Natural killer cell treated with Interleukin-12 subunit alpha and Interleukin-12 subunit beta and Interleukin-15 and Interleukin-18, amount 100 ng/mL, for 72 hours (primary cell): ENCODE measurements at regions not wholly inside any gene's neighbourhood (a gene's known extent, or its start where the extent isn't known, plus 50 kb on each side); places are given as distances from the start of the nearest gene placed in this dataset.
A peak's percentile ranks its signal among the peaks of the same experiment; 100 is the strongest.
"Not testable (repeated sequence)": the region's sequence is repeated elsewhere in the genome, so short reads cannot be mapped to it uniquely, and the experiment has no call there.

Experiments
- ATAC-seq, 2 donors: fragments of 150-1000 bp; cut with Tn5 transposase in 1 of 2; sonication (Bioruptor Pico), chemical (Tn5 transposase) in 1 of 2; 2 replicates each; pipeline ENCODE4 v1.10.0; 2021
- DNase-seq: peaks from one replicate; pipeline ENCODE4 v3.0.0; 2022; ENCODE audit warnings: low spot score
- H3K27ac Mint-ChIP-seq, 2 donors: 1 replicate in 1 of 2; 2 replicates in 1 of 2; pipeline ENCODE4 v1.8.0; 2022; ENCODE audit warnings: mixed read lengths in 2 of 2, mild to moderate bottlenecking in 1 of 2, moderate library complexity in 1 of 2
- H3K27me3 Mint-ChIP-seq, 2 donors: 1 replicate in 1 of 2; 2 replicates in 1 of 2; pipeline ENCODE4 v1.8.0; 2022; ENCODE audit warnings: mixed read lengths in 2 of 2
- H3K36me3 Mint-ChIP-seq: one replicate; pipeline ENCODE4 v1.8.0; 2022; ENCODE audit warnings: mixed read lengths
- H3K4me1 Mint-ChIP-seq, 2 donors: 1 replicate in 1 of 2; 2 replicates in 1 of 2; pipeline ENCODE4 v1.8.0; 2022; ENCODE audit warnings: low read depth in 2 of 2, mixed read lengths in 2 of 2, mild to moderate bottlenecking in 1 of 2
- H3K4me3 Mint-ChIP-seq: one replicate; pipeline ENCODE4 v1.8.0; 2022; ENCODE audit warnings: mixed read lengths
- H3K9me3 Mint-ChIP-seq: 2 replicates; pipeline ENCODE4 v1.8.0; 2022; ENCODE audit warnings: mixed read lengths

DNA sequence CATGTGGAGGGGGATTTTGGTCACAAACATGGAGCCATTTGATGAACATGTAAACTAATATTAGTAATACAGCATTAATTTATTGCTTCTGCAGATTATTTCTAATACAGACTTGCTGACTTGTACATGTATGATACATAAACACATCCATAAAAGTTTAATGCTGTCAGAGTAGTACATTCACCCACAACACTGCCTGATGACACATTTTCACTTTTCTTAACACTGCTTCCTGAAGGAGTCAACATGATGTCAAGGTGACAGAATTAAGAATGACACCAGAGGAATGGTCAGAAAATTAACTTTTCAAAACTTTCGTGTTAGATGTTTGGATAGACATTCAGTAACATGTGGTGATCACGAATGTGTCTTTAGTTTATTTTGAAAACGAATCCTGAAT, 199.4 kb downstream of the SATB1 start:
- Mint-ChIP-seq H3K27me3 (peaks cover 5 to 9% of the 10 kb centered on the region in 2 donors), H3K4me3 (no peak overlapping the region), H3K27ac (no peak overlapping the region), H3K9me3 (no peaks in the 10 kb centered on the region), H3K36me3 (no peaks in the 10 kb centered on the region), H3K4me1 (peaks cover 9 to 10% of the 10 kb centered on the region in 2 donors)
- DNase-seq (no peak), ATAC-seq (no peak)

DNA sequence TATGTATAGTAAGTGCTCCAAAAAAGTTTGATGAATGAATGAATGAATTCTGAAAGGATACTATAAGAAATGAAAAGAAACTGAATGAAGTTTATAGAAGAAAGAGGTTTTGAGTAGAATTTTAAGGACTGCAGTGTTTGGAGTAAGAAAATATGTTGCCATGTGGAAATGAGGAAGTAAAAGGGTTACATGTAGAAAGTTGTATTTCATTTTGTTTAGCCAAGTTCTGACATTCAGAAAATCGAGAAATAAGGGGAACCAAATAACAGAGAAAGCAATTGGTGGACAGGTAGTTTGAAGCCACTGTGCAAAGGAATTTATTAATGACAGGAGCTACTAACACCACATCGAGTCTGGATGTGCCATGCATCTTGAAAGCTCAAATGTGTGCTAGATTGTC, 200.7 kb downstream of the SATB1 start:
- H3K27ac Mint-ChIP-seq: no peak overlapping the region
- DNase-seq (no peak), ATAC-seq (no peak)
- H3K4me3 Mint-ChIP-seq: no peak overlapping the region
- peaks cover 9 to 10% of the 10 kb centered on the region in 2 donors for H3K4me1 Mint-ChIP-seq
- peaks cover 5 to 9% of the 10 kb centered on the region in 2 donors for H3K27me3 Mint-ChIP-seq
- no peaks in the 10 kb centered on the region for H3K9me3 Mint-ChIP-seq
- H3K36me3 Mint-ChIP-seq: no peaks in the 10 kb centered on the region

DNA sequence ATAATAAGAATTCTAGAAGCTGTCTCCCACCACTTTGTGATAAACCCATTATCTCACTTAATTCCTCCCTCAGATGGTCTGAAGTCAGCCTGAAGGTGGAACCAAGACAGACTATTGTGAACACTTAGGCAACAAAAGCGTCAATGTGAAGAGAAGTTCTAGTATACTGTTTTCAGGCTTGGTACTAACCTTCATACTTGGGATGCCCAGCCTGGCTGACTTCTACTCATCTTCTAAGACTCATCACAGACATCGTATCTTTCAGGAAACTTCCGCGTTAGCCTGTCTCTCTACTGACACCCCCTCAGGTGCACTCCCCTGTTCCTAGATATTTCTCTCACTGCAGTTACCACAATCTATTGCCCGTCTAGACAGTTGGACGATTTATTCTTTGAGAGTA, 201.2 kb downstream of the SATB1 start:
- ATAC-seq: no peak

DNA sequence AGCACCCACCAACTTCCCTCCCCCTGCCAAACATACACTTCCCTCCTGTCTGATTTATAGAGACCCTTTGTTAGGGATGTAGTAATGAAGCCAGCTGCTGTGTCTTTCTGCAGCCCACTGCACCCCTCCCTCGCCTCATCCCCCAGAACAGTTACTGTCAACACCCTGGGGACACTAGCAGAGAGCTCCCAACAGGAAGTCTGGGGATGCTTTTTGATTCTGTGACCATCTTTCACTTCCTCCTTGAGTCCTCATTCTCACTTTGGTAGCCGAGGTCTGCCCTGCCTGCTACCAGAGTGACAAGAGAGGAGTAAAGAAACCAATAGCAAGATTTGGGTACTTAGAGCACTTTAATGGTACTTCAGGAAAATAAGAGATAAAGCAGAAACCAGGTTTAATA, 201.6 kb downstream of the SATB1 start:
- Mint-ChIP-seq H3K4me3 (no peak overlapping the region), H3K27me3 (peaks cover 5 to 9% of the 10 kb centered on the region in 2 donors), H3K9me3 (no peaks in the 10 kb centered on the region), H3K27ac (peak overlapping the region in 1 of 2 donors; percentile 27), H3K4me1 (peaks cover 9 to 10% of the 10 kb centered on the region in 2 donors), H3K36me3 (no peaks in the 10 kb centered on the region)
- ATAC-seq (peak in 1 of 2 donors; percentile 63), DNase-seq (no peak)

More for the DNA sequence above, 201.2 kb downstream of the SATB1 start:
- no peak overlapping the region for H3K4me3 Mint-ChIP-seq
- H3K27me3 Mint-ChIP-seq: peaks cover 5 to 9% of the 10 kb centered on the region in 2 donors
- peaks cover 9 to 10% of the 10 kb centered on the region in 2 donors for H3K4me1 Mint-ChIP-seq
- peak overlapping the region in 1 of 2 donors; percentile 27 for H3K27ac Mint-ChIP-seq
- no peaks in the 10 kb centered on the region for H3K9me3 Mint-ChIP-seq
- H3K36me3 Mint-ChIP-seq: no peaks in the 10 kb centered on the region
- DNase-seq: no peak

DNA sequence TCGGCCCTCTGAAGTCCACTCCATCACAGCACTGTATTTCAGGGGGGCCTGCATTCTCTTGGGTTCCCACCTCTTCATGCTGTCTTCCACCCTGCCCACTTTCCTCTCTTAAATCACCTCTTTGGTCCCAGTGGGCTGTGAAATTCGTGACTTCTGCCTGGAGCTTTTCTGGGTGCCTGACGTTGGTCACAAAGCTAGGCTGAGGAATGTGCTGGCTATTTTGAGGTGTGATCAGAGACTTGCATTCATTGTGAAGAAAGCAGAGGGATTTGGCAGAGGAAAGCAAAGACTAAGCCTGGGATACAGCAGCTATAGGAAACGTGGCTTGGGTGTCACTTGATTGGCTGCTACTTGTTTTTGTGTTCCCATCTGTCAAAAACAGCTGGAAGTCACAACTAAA, 202.5 kb downstream of the SATB1 start:
- Mint-ChIP-seq H3K9me3 (no peaks in the 10 kb centered on the region), H3K4me1 (peaks cover 6 to 9% of the 10 kb centered on the region in 2 donors), H3K4me3 (no peak overlapping the region), H3K27me3 (peaks cover 0 to under 1% of the 10 kb centered on the region in 2 donors), H3K36me3 (no peaks in the 10 kb centered on the region), H3K27ac (no peak overlapping the region)
- no peak for DNase-seq
- ATAC-seq: no peak

DNA sequence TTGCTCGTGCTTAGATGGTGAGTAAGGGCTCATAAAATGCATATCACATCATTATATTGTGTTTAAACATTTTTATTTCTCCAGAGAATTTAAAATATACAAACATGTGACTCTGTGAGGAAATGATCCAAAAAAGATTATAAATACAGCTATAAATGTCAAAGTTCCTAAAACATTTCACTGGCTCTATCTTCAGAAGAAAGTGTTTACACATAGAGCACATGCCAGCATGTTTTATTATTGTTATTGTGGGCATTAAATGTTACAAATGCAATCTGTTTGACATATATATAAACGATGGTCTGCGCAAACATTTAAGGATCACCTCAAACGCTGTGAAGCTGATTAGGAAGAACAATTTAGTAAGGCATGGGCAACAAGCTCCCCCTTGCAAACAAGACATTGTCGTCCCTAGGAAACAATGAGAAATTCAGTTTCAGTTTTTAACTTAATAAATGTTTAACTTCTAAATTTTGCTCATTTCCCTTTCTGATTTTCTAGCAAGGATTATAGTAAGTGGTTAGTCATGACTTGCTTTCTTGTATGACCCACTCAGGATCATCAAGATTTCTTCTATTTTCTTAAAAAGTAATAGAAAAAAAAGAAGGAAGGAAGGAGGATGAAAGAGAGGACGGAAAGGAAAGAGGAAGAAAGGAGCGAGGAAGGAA, 207.5 kb downstream of the SATB1 start:
- Mint-ChIP-seq H3K36me3 (no peaks in the 10 kb centered on the region), H3K27me3 (no peaks in the 10 kb centered on the region), H3K27ac (no peak overlapping the region), H3K4me1 (no peaks in the 10 kb centered on the region), H3K9me3 (no peaks in the 10 kb centered on the region), H3K4me3 (no peak overlapping the region)
- DNase-seq: no peak
- ATAC-seq: no peak

DNA sequence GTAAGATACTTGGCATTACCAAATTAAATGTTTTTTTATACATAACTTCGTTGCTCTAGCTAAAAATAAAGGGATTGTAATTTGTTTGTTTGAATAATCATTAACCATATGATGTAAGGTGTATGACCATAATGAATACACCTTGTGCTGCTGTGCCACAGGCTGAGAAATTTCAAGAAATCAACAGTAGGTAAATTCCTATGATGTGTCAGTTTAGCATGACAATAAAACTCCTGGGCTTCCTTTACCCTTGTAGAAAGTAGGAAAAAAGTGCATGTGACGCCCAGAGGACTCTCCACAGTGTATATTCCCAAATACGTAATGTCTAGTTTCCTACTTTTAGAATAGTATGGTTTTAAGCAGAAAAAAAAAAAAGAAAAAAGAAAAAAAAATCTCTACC, 208.1 kb downstream of the SATB1 start:
- no peak for DNase-seq

DNA sequence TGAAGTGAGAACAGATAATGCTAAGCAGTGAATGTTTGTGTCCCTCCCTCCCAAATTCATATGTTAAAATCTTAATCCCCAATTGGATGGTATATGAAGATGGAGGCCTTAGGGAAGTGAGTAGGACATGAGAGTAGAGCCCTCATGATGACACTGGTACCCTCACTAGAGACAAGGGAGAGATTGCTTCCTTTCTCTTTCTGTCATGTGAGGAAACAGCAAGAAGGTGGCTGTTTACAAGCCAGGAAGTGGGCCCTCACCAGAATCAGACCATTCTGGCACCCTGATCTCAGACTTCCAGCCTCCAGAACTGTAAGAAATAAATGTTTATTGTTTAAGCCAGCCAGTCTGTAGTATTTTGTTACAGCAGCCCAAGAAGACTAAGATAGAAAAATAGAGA, 209.5 kb downstream of the SATB1 start:
- H3K9me3 Mint-ChIP-seq: no peaks in the 10 kb centered on the region
- H3K4me3 Mint-ChIP-seq: no peak overlapping the region
- H3K4me1 Mint-ChIP-seq: no peaks in the 10 kb centered on the region
- H3K27me3 Mint-ChIP-seq: peaks cover 0 to 20% of the 10 kb centered on the region in 2 donors
- DNase-seq (no peak), ATAC-seq (no peak)
- H3K27ac Mint-ChIP-seq: no peak overlapping the region
- H3K36me3 Mint-ChIP-seq: no peaks in the 10 kb centered on the region

More for the DNA sequence above, 208.1 kb downstream of the SATB1 start:
- H3K9me3 Mint-ChIP-seq: no peaks in the 10 kb centered on the region
- H3K27ac Mint-ChIP-seq: no peak overlapping the region
- H3K27me3 Mint-ChIP-seq: peaks cover 0 to 6% of the 10 kb centered on the region in 2 donors
- ATAC-seq: no peak
- H3K4me1 Mint-ChIP-seq: no peaks in the 10 kb centered on the region
- no peak overlapping the region for H3K4me3 Mint-ChIP-seq
- H3K36me3 Mint-ChIP-seq: no peaks in the 10 kb centered on the region

DNA sequence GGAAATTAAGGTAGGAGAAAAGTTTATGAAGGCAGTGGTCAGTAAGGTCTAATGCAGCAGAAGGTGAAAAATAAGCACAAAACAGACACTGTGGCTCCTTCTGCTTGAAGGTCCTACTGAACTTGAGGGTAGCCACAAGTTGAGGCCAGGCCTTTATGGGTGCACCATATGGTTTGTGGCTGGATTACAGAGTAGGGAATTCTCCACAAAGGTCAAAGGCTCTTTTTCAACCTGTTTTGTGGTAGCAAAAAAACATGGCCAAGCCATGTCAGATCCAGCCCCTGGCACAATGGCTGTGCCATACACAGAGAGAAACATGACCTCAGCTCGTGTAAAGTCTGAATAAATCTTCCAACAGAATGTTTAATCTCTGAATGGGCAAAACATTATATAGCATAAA, 214.0 kb downstream of the SATB1 start:
- H3K9me3 Mint-ChIP-seq: peaks cover 3% of the 10 kb centered on the region
- no peaks in the 10 kb centered on the region for H3K4me1 Mint-ChIP-seq
- peaks cover 3 to 28% of the 10 kb centered on the region in 2 donors for H3K27me3 Mint-ChIP-seq
- DNase-seq (no peak), ATAC-seq (no peak)
- H3K36me3 Mint-ChIP-seq: no peaks in the 10 kb centered on the region
- H3K4me3 Mint-ChIP-seq: no peak overlapping the region
- no peak overlapping the region for H3K27ac Mint-ChIP-seq

DNA sequence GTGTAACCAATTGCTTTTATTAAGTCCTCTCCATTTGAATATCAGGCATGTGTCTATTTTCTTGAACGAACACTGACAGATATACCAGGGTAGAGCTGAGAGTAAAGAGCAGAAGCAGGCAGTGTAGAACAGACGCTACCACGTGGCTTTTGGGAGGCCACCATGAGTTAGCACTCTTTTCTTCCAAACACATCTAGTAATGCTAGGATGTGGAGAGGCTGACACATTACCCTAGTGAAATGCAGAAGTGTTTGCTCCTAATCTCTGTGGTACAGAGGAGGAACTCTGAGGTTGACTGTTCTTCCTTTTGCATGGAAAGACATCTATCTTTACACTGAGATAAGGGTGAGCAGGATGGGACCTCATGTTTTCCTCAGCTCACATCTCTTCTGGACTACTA, 216.3 kb downstream of the SATB1 start:
- no peak overlapping the region for H3K27ac Mint-ChIP-seq
- no peaks in the 10 kb centered on the region for H3K4me1 Mint-ChIP-seq
- peak in 1 of 2 donors; percentile 63 for ATAC-seq
- no peak overlapping the region for H3K4me3 Mint-ChIP-seq
- peaks cover 6% of the 10 kb centered on the region for H3K9me3 Mint-ChIP-seq
- H3K27me3 Mint-ChIP-seq: peaks cover 7 to 42% of the 10 kb centered on the region in 2 donors
- no peaks in the 10 kb centered on the region for H3K36me3 Mint-ChIP-seq
- DNase-seq: no peak

DNA sequence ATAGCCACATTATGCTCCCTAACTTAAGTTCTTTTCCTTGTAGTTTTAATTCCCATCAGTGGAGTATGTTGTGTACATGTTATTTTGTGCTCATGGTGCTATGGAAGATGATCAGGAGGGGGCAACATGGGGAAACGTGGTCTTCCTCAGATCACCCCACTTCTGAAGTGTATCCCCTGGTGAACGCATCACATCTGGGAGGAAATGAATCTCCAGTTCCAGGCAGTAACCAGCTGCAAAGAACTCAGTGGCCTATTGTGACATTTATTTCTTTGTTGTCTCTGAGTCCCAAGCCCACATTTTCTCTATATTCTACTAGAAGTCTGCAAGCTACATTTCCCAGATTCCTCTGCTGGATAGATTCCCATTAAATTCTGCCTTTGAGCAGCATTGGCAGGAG, 217.0 kb downstream of the SATB1 start:
- Mint-ChIP-seq H3K4me3 (no peak overlapping the region), H3K27me3 (peaks cover 7 to 42% of the 10 kb centered on the region in 2 donors), H3K36me3 (no peaks in the 10 kb centered on the region), H3K4me1 (no peaks in the 10 kb centered on the region), H3K9me3 (peaks cover 6% of the 10 kb centered on the region), H3K27ac (no peak overlapping the region)
- DNase-seq (no peak), ATAC-seq (no peak)

DNA sequence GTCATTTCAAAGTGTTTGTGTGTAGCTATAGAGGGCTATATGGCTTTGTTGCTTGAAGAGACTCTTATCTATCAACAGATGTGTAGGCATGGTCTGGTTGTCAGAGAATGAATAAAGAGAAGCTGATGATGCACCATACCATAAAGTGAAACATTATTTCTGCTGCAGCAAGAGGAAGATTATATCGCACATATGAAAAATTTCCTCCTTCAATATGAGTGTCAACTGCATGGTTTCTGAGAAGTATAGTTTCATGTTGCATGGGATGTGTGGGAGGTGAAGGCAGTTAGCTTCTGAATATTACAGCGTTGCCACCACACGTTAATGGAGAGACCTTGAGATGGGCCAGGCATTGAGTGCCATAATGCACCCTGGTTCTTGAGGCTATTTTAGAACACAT, 217.9 kb downstream of the SATB1 start:
- H3K27ac Mint-ChIP-seq: no peak overlapping the region
- peaks cover 6% of the 10 kb centered on the region for H3K9me3 Mint-ChIP-seq
- H3K27me3 Mint-ChIP-seq: peaks cover 7 to 38% of the 10 kb centered on the region in 2 donors
- H3K4me1 Mint-ChIP-seq: no peaks in the 10 kb centered on the region
- DNase-seq (no peak), ATAC-seq (peak in 1 of 2 donors; percentile 73)
- no peaks in the 10 kb centered on the region for H3K36me3 Mint-ChIP-seq
- peak overlapping the region; percentile 29 for H3K4me3 Mint-ChIP-seq

DNA sequence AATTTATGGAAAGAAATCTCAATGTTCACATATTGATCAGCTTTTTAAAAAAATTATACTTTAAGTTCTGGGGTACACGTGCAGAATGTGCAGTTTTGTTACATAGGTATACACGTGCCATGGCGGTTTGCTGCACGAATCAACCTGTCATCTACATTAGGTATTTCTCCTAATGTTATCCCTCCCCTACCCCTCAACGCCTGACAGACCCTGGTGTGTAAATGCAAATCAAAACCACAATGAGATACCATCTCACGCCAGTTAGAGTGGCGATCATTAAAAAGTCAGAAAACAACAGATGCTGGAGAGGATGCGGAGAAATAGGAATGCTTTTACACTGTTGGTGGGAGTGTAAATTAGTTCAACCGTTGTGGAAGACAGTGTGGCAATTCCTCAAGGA, 219.4 kb downstream of the SATB1 start:
- not testable (repeated sequence) for H3K36me3 Mint-ChIP-seq, H3K4me3 Mint-ChIP-seq, H3K9me3 Mint-ChIP-seq, H3K27ac Mint-ChIP-seq, DNase-seq, ATAC-seq, H3K4me1 Mint-ChIP-seq
- H3K27me3 Mint-ChIP-seq: peaks cover 9 to 23% of the 10 kb centered on the region in 2 donors

DNA sequence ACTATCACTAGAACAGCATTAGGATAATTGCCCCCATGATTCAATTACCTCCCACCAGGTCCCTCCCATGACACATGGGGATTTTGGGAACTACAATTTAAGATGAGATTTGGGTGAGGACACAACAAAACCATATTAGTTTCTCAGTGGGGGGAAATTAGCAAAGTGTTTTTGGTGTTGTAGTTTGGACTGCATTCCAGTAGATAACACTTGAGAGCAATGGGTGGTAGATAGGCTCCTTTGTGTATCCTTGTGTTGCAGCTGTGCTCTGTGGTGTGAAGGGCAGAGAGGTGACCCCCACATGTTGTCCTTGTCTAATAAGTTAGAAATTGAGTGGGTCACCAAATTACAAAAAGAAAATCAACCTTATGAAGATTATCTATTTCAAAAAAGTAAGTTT, 223.8 kb downstream of the SATB1 start:
- ATAC-seq: no peak
- Mint-ChIP-seq H3K4me3 (no peak overlapping the region), H3K4me1 (no peaks in the 10 kb centered on the region), H3K27ac (no peak overlapping the region), H3K27me3 (peaks cover 6 to 21% of the 10 kb centered on the region in 2 donors), H3K9me3 (peaks cover 4% of the 10 kb centered on the region), H3K36me3 (peaks cover 13% of the 10 kb centered on the region)
- DNase-seq: no peak

DNA sequence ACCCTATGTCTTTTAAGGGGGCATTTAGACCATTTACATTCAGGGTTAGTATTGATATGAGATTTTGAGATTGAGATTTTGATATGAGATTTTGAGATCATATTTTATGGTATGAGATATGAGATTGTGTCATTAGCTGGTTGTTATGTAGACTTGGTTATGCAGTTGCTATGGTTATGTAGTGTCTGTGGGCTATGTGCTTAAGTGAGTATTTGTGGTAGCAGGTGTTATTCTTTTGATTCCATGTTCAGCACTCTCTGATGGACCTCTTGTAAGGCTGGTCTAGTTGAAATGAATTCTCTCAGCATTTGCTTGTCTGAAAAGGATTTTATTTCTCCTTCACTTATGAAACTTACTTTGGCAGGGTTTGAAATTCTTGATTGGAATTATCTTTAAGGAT, 225.4 kb downstream of the SATB1 start:
- ATAC-seq (no peak), DNase-seq (no peak)
- H3K36me3 Mint-ChIP-seq: peaks cover 13% of the 10 kb centered on the region
- no peak overlapping the region for H3K4me3 Mint-ChIP-seq
- H3K4me1 Mint-ChIP-seq: no peaks in the 10 kb centered on the region
- H3K27me3 Mint-ChIP-seq: peaks cover 6 to 16% of the 10 kb centered on the region in 2 donors
- peaks cover 4% of the 10 kb centered on the region for H3K9me3 Mint-ChIP-seq
- H3K27ac Mint-ChIP-seq: no peak overlapping the region
